ENCODE measurements at regions not wholly inside any gene's neighbourhood (a gene's known extent, or its start where the extent isn't known, plus 50 kb on each side); places are given as distances from the start of the nearest gene placed in this dataset.

GRCh38 chr1:245015031-245015430, 139.8 kb upstream of the KIF26B start:
- TF ChIP-seq, protein P1, sequence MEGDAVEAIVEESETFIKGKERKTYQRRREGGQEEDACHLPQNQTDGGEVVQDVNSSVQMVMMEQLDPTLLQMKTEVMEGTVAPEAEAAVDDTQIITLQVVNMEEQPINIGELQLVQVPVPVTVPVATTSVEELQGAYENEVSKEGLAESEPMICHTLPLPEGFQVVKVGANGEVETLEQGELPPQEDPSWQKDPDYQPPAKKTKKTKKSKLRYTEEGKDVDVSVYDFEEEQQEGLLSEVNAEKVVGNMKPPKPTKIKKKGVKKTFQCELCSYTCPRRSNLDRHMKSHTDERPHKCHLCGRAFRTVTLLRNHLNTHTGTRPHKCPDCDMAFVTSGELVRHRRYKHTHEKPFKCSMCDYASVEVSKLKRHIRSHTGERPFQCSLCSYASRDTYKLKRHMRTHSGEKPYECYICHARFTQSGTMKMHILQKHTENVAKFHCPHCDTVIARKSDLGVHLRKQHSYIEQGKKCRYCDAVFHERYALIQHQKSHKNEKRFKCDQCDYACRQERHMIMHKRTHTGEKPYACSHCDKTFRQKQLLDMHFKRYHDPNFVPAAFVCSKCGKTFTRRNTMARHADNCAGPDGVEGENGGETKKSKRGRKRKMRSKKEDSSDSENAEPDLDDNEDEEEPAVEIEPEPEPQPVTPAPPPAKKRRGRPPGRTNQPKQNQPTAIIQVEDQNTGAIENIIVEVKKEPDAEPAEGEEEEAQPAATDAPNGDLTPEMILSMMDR (IDR thresholded peaks at IDR 0.05; ENCODE audit: poor library complexity), result no peak
- no peak for TF ChIP-seq EZH2 (IDR thresholded peaks at IDR 0.05; ENCODE audit: borderline replicate concordance)
- no peak for TF ChIP-seq EZH2phosphoT487 (IDR thresholded peaks at IDR 0.05; ENCODE audit: low read depth, severe bottlenecking, unreplicated experiment)

All from hepatocyte (in vitro differentiated cells).